ENCODE measurements at regions not wholly inside any gene's neighbourhood (a gene's known extent, or its start where the extent isn't known, plus 50 kb on each side); places are given as distances from the start of the nearest gene placed in this dataset.
"Not testable (repeated sequence)": the region's sequence is repeated elsewhere in the genome, so short reads cannot be mapped to it uniquely, and the experiment has no call there.

DNA sequence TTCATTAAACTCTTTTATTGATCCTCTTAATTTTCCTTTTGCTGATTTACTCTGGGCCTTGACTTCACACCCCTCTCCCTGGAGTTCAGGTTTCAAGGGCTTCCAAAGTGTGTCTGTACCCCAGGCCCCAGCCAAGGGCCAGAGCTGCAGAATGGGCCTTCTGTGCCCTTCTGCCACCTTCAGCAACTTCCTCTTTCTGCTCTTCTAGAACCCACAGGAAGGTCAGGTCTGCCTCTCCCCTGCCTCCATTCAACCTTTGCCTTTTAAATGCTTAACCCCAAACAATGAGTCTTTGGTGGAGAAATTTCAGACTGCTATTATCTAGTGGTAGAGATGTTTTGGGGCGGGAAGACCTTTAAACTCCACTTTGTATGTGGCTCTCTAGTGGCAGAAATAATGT, 63.1 kb downstream of the TSN start:
- no peak for ATAC-seq

DNA sequence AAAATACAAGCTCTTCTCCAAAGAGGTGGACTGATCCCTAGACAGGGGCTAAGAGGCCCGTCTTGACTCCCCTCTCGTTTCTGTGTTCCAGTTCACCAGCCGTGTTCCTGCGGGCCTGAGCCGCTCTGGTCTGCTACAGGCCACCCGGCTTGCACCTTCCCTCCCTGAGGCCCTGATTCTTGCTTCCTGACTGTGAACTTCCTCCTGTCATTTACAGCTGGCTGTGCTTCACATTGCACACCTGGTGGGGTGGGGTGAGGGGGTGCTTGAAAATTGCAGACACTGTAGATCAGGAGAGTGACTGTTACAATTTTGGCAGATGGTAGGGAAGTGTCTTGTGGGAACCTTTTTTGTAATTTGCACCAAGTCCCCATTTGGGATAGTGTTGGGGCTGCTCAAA, 64.4 kb downstream of the TSN start:
- no peak for ATAC-seq

DNA sequence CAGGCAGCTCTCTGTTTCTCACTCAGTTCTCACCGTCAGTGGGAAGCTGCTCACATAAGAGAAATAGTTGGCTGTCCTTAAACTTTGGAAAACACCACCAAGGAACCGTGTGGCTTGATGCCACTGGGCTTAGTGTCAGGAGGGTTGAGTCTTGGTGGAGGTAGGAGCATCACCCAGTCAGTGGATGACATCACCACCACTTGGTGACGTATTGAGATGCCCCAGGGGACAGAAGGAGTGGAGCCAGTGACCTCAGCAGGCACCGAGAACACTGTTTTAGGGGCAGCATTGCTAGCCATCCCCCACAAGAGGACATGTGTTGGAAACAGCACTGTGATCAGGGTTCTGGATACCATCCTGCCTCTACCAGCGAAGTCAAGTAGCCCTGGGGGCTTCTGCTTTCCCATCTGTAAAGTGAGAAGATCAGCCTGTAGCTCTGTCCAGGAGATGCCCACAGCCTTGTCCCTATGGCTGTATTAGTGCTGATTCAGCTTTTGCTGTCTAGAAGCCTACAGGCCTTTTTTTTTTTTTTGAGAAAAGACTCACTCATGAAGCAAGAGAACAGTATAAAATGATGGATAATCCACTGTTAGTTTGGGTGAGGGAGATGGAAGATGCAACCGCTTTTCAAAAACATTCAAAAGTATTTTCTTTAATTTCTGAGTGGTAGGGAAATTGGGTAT, 66.2 kb downstream of the TSN start:
- ATAC-seq = no peak

DNA sequence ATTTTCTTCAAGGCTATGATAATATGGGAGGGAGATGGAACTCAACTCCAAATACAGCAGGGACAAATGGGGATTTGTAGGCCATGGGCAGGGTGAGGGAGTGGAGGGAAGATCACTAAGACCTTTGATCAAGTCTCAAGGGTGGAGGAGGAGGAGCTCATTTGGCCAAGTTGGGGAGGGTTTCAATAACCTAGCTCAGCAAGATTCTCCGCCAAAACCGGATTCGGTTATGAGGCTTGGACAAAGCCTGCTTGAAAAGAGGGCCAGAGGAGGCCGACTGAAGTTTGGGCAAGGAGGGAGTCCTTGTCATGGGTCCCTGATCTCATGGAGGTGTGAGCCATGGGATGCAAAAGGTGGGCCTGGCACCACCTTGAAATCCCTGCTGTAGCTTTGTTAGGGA, 68.8 kb downstream of the TSN start:
- ATAC-seq = no peak

DNA sequence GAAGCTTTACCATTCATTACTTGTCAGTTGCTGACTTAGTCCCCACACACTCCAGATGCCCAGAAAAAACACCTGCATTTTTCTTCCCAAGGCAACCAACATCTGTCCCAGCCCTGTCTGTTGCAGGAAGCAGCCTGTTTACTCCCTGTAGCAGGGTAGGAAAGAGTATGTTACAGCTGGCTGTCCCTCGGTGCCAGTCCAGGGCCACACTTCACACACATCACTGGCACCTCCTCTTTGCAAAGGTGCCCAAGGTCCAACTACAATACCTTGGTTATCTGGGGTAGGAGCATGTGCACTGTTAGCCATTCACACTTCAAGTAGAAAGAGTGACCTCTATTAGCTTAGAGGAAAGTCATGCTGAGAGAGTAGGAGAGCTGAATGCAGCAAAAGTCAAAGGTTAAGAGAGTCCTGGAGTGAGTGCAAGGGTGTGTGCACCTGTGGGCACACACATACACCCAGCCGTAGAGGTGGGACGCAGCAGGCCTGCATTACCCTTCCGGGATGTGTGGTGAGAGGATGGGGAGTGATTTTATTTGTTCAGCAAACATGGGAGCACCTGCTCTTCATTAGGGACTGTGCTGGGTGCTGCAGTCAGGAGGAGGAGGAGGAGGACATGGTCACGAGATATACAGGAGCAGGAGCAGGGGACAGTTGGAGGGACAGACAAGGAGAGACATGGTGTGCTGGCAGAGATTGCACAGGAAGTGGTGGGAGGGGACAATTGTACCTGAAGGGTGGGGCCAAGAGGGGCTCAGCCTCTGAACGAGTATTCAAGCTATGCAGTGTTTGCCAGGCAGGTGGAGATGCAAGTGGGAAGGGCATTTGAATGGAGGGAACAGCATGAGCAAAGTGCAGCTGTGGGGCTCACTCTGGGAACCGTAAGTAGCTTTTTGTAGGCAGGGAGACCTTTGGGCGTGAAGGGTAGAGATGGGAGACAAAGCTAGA, 69.8 kb downstream of the TSN start:
- ATAC-seq = no peak

DNA sequence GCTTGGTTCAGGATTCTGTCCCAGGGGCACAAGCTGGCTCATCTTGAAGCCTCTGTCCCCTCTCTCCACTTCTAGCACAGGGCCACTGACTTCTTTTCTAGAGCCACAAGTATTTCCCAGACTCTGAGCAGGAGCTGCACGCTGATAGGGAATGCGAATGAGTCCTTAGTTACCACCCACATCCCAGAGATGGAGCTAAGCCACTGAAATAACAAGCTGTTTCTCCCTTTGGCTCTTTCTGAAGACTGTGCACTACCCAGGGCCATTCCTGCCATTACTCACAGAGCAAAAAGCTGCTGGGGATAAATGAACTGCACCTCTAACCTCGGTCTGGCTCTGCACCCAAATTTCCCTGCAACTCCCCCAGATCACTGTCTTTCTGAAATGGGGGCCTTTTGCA, 70.6 kb downstream of the TSN start:
- no peak for ATAC-seq

DNA sequence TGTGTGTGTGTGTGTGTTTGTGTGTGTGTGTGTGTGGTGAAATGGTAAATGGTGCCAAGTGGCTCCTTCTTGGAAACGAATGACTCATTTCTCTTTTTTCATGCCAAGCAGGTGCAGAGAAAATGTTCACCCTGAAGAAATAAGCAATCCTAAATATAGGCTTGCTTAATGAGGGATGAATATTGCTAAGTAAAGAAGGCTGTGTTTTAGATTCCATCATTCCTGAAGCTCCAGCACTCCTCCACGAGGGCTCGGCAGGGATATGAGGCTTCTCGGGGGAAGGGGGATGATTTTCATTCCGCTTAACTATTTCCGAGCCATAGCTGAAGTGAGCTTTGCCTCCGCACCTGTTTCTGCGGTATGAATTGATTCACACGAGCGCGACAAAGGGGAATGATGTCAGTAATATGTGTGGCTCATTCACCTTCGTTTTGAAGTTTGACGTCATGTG, 72.9 kb downstream of the TSN start:
- ATAC-seq = no peak

DNA sequence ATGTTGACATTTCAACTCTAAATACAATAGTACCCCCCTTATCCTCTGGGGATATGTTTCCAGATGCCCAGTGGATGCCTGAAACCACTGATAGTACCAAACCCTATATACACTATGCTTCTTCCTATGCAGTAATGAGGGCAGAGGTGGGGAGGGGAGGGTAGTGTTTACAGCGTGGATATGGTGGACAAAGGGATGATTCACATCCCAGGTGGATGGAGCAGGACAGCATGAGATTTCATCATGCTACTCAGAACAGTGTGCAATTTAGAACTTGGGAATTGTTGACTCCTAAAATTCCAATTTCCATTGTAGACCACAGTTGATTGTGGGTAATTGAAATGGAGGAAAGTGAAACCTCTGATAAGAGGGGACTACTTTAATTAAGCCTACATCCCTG, 75.4 kb downstream of the TSN start:
- ATAC-seq = no peak

DNA sequence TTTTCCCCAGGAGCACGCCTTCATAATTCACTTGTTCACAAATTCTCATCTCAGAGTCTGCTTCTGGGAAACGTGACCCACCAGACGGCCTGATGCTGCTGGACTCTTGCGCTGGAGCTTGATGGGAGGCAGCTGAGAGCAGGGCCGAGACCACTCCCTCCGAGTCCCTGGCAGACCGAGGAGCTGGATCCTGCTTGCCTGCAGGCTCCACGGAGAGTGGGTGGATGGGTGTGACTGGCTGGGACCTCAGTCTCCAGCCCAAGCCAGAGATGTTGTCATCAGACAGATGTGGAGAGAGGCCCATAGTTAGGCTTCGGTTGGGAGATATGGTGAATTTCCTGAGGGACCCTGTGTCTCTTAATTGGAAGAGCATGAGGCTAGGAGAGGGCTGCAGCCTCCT, 76.4 kb downstream of the TSN start:
- ATAC-seq = no peak

DNA sequence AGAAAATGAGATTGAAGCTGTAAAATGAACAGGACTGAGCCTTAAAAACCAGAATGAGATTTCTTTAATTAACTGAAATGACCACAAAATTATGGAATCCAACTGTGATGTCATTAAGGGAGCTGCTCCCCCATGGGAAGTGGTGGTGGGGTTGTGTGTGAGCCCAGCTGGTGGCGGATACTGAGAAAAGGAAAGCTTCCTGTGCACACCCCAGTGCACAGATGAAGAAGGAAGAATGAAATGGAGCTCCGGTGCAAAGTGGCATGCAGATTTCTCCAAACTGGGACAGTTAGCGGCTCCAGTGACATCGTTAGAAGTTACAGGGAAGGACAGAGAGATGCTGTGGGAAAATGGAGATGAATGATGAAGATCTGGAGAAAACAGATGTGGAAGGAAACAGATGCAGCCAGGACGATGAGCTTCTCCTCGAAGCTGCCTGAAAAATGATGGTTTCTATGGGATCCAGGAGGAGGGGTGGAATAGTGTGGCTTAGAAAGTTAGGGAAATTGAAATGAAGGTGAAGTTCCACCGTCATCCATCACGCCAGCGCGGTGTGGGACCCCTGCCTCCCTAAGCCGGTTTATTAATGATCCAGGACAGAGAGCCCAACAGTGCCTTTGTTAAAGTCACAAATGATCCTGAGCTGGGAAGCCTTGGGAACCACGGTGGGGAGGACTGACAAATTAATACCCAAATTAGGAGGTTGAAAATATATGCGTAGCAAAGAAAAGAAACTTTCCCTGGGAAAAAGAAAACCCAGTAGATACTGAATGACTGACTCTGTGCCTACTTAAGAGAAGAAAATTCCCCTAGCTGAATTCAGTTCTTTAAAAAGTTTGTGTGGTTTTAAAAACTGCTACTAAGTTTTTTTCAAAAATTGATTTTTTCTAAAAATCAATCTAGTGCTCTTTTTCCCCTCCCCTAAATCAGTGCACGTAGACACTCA, 77.2 kb downstream of the TSN start:
- no peak for ATAC-seq

DNA sequence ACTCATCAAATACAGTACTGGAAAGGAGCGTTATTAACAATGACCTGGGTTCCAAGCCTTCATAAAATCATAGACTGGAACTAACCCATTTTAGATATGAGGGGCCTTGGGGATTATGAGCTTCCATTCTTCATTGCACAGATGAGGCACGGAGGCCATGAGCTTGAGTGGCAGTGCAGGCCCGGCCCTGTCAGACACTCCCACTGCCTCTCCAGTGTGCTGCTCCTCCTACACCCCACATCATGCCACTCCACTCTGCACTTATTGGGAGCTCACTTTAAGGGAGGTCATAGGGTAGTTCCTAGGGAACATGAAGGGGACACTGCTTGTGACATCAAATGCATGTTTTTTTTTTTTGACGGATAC, 77.9 kb downstream of the TSN start:
- no peak for ATAC-seq

DNA sequence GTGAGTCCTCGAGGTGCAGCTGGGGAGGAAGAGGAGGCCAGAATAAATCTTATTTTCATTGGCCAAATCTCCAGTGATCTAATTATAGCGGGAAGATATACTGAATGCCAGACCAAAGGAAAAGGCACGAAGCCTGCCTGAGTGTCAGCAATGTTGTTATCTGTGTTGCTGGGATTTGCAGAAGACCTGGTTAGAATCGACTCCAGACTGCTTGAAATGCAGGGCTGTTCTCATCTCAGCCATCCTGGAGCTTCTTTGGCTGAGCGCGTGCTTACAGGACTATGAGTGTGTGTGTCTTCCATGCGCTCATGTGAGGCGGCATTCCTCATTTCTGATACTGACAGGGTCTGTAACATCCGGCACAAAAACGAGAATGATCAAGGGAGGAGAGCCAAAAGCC, 81.2 kb downstream of the TSN start:
- ATAC-seq = no peak

DNA sequence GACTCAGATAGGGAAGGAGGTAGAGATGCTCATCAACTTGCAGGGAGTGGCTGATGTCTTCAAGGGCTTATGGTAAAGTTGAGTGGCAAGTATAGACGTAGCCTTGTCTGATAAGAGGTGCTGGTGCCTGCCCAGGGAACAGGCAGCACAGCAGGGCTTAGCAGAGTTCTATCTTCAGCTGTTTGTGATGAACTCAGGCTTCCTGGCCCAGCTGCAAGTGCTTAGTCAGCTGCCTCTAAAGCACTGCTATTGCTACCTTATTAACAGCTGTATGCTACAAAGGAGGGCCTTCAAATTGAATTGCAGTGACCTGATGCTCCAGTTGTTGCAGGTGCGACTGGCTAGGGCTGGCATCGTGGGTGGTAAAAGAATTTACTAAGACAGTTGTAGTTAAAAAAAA, 82.1 kb downstream of the TSN start:
- ATAC-seq = no peak

DNA sequence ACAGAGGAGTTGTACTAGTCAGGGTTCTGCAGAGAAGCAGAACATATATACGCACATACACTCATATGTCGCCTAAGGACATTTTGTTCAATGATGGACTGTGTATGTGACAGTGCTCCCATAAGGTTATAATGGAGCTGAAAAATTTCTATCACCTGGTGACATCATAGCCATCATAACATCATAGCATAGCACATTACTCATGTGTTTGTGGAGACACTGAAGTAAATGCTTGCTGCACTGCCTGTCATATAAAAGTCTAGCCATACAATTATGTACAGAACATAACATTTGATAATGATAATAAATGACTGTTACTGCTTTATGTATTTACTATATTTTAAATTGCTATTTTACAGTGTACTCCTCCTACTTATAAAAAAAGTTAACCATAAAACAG, 83.1 kb downstream of the TSN start:
- no peak for ATAC-seq

DNA sequence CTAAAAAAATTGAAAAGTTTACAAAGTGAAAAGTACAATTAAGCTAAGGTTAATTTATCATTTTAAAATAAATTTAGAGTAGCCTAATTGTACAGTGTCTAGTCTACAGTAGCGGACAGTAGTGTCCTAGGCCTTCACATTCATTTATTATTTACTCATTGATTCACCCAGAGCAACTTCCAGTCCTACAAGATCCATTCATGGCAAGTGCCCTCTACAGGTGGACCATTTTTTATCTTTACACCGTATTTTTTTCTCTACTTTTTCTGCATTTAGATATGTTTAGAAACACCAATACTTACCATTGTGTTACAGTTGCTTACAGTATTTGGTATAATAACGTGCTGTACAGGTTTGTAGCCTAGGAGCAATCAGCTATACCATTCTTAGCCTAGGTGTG, 84.1 kb downstream of the TSN start:
- no peak for ATAC-seq

DNA sequence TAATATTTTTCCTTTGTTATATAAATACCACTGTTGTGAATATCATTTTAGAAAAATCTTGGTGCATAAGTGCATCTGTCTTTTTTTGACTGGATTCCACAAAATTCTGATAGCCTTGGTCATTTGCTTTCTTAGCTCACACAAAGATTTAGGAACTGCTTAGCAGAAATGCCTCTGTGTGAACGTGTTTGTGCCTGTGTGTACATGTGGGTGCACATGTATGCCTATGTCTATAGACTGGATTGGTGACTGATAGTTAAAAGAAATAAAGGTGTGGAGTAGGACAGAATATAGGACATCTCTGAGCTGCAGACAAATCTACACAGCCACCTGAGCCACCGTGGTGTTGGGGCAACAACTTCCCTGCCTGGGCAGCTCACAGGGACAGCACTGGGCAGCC, 93.8 kb downstream of the TSN start:
- no peak for ATAC-seq

DNA sequence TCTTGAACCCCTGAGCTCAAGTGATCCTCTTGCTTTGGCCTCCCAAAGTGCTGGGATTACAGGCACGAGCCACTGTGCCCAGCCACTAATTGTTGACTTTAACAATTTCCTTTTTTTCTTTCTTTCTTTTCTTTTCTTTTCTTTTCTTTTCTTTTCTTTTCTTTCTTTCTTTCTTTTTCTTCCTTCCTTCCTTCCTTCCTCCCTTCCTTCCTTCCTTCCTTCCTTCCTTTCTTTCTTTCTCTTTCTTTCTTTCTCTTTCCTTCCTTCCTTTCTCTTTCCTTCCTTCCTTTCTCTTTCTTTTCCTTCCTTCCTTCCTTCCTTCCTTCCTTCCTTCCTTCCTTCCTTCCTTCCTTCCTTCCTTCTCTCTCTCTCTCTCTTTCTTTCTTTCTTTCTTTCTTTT, 97.7 kb downstream of the TSN start:
- not testable (repeated sequence) for ATAC-seq

DNA sequence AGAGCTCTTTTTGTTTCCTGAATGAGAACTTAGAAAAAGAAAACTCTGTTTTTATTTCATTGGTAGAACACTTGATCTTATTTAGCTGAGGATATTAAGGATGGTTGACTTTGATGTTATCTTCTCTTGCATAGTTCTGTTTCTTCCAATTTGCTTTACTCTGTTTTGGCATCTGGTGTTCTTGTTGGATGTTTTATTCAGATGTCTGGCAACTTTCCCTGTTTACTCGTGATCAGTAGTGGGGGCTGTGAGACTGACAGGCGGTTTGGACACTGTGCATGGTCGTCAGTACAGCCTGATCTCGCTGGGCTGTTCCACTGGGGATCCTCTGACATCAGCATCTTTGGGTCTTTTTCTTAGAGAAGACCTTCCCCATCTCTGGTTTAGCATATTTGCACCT, 100.1 kb downstream of the TSN start:
- no peak for ATAC-seq

DNA sequence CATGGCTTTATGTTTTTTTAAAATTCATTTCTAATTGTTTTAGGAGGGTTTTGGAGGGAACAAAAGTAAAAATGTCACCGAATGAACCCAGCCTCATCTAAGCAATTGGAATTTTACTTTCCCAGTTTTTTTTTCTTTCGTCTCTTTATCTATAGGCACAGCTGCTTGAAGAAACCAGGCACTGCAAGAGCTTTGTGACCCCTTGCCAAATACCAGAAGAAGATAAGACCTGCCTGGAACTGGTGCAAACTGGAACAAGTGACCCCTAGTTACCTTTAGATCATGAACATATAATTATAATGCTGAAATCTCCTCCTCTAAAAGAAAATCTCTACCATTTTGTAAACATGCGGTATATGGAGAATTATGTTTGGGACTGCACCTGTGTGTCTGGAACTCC, 100.9 kb downstream of the TSN start:
- no peak for ATAC-seq

DNA sequence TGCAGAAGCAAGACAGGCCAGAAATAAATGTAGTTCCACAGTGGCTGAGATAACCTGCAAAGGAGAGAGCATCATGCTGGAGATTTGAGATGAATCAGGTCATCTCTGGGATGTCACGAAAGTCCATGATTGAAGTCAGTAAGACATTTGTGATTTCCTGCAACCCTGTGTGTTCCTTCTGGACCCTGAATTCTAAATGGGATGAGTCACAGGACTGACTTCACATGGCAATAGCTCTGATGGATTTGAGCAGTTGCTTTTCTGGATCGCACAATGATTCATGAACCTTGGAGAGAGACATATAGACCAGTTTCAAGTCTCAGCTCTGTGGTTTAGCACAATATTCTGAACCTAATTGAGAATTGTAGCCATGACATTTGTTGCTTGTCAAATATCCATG, 102.9 kb downstream of the TSN start:
- no peak for ATAC-seq

DNA sequence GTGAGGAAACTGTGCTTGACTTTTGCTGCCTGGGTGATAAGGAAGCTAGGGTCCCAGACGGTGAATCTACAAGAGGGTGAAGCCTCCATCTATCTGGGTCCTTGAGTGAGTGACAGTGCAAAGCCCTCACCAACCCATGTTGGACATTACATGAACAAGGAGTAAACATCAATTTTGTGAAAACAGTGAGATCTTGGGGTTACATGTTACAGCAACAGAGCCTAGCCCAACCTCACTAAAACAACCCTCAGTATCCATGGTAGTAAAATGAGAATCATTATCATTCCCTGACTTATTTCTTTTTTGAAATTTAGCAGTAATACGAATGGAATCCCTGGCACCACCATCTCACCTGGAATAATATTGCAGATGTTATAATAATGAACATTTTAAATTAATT, 103.4 kb downstream of the TSN start:
- no peak for ATAC-seq

DNA sequence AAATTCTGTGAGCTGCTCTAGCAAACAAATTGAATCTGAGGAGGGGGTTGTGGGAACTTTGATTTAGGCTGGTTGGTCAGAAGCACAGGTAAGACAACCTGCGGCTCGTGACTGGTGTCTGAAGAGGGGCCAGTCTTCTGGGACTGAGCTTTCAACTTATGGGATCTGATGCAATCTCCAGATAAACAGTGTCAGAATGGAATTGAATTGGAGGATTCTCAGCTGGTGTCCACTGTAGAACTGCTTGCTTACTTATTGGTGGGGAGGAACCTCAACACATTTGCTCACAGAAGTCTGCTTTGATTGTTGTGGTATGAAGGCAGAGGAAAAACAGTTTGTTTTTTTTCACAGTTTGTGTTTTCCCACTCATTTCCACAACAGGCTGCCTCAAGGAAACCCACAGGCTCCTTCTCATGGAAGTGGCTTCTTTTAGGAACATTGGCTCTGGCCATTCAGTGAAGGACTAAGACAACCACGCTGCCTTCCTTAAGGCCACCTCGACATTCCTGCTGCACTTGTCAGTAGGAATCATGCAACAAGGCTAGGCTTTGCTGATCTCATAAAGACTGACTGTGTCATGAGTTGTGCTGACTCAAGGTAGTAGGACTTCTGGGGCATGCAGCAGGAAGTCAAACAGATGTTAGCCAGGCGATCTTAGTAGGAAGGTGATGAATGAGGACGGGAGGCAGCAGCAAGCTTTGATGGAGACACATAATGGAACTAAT, 104.7 kb downstream of the TSN start:
- ATAC-seq = no peak

Measured in esophagus mucosa (tissue), 1 donor.